NT2/D1 (cell line): ENCODE measurements at regions not wholly inside any gene's neighbourhood (a gene's known extent, or its start where the extent isn't known, plus 50 kb on each side); places are given as distances from the start of the nearest gene placed in this dataset.

Source experiments
- DNase-seq: peaks from one replicate; pipeline ENCODE4 v3.0.0-alpha.2; 2011; ENCODE audit warnings: low read depth, low spot score
- H3K27me3 ChIP-seq: 2 replicates; pipeline ENCODE4 v1.6.0; 2011; ENCODE audit warnings: mild to moderate bottlenecking; ENCODE audit not compliant: insufficient read length, insufficient read depth
- H3K36me3 ChIP-seq: 2 replicates; pipeline ENCODE4 v1.6.1; 2011; ENCODE audit warnings: mild to moderate bottlenecking, low read length, mixed read lengths; ENCODE audit not compliant: insufficient read depth, insufficient read length
- H3K4me1 ChIP-seq: 2 replicates; pipeline ENCODE4 v1.5.1; 2011; ENCODE audit not compliant: insufficient read depth, insufficient read length
- H3K4me3 ChIP-seq: 2 replicates; pipeline ENCODE4 v1.5.1; 2011; ENCODE audit warnings: low read depth; ENCODE audit not compliant: insufficient read length
- H3K9ac ChIP-seq: 2 replicates; pipeline ENCODE4 v1.6.0; 2011; ENCODE audit warnings: low read depth; ENCODE audit not compliant: insufficient read length
- H3K9me3 ChIP-seq: 2 replicates; pipeline ENCODE4 v1.5.1; 2011; ENCODE audit warnings: mild to moderate bottlenecking, low read length; ENCODE audit not compliant: insufficient read depth
- SUZ12 ChIP-seq: IDR thresholded peaks from 2 replicates; pipeline ENCODE4 v1.6.1; 2011; ENCODE audit not compliant: insufficient read length, insufficient read depth; ENCODE audit errors: extremely low read depth
- YY1 ChIP-seq: IDR thresholded peaks from 2 replicates; pipeline ENCODE4 v1.6.1; 2011; ENCODE audit not compliant: insufficient read length, insufficient read depth
- ZNF274 ChIP-seq: IDR thresholded peaks from 2 replicates; pipeline ENCODE4 v1.6.1; 2011; ENCODE audit warnings: mild to moderate bottlenecking, low read depth, low read length

DNA sequence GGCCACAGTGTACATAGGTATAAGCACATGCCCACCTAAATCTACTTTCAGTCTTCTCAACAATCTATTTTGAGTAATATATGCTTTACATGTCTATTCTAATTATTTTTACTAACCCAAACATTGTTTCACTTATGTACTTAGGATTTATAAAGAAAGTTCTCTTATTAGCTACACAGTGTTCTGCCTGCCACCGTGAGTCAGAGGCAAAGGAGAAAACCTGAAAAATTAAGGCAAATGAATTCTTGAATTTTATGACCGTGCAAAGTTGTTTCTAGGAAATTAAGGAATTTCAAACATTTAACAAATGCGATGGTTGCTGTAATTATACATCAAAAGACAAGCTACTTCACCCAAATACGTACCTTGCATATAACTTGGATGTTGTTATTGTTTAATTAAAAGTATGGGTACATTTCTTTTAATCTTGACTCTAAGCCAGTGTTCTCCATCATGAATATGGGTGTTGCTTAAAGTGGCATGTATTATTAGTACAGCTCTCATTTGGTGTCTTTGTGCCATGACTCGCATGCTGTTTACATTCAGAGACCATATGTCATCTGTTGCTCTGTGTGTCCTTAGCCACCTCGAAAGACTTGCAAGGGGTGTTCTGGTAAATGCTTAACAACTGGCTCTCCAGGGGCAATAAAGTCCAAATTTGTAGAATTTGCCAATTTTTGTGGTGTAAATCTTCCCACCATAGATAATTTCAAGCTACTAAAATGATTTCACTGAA lies 154.3 kb upstream of the FN1 start:
- no peaks in the 10 kb centered on the region for H3K4me1 ChIP-seq
- H3K27me3 ChIP-seq: no peaks in the 10 kb centered on the region
- no peak for DNase-seq
- no peak overlapping the region for H3K9ac ChIP-seq
- no peak overlapping the region for H3K4me3 ChIP-seq
- no peaks in the 10 kb centered on the region for H3K9me3 ChIP-seq
- TF ChIP-seq YY1 (no peak), SUZ12 (no peak), ZNF274 (no peak)
- H3K36me3 ChIP-seq: no peaks in the 10 kb centered on the region

DNA sequence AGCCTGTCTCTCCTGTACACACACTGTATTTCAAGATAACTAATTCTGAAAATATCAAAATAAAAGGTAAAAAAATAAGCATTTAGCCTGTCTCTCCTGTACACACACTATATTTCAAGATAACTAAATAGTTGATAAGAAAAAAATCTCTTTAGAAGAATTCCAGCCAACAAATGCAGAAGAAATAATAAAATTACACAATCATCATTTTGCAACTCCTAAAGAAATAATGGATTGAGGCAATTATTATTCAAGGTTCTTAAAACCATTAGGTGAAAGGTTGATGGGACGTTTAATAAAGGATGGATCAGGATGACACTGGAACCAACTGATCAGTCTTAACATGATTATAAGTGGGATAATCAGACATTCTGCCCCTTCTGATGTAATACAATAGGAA lies 148.0 kb upstream of the FN1 start:
- DNase-seq: no peak
- Histone ChIP-seq H3K4me1 (no peaks in the 10 kb centered on the region), H3K9me3 (no peaks in the 10 kb centered on the region), H3K27me3 (no peaks in the 10 kb centered on the region), H3K4me3 (no peak overlapping the region), H3K9ac (no peak overlapping the region), H3K36me3 (no peaks in the 10 kb centered on the region)
- no peak for TF ChIP-seq SUZ12
- no peak for TF ChIP-seq ZNF274
- no peak for TF ChIP-seq YY1

DNA sequence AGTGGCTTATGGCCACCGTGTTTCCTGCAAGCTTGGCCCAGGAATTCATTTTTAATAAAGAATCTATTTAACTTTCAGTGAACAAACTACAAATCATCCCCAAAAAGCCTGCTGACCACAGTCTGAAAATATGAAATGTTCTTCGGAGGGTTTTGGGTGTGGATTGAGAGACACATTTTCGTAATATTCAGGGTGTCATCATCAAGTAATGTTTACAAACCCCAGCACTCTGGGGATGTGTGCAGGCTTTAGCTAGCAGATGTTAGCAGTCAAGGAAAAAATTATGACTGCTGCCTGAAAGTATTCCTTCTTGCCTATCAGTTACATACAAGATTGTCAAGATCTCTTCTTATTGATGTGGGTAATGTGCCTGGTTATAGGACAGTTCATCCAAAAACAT lies 143.9 kb upstream of the FN1 start:
- Histone ChIP-seq H3K27me3 (no peaks in the 10 kb centered on the region), H3K4me3 (no peak overlapping the region), H3K36me3 (no peaks in the 10 kb centered on the region), H3K4me1 (no peaks in the 10 kb centered on the region), H3K9me3 (no peaks in the 10 kb centered on the region), H3K9ac (no peak overlapping the region)
- DNase-seq: no peak
- no peak for TF ChIP-seq YY1
- TF ChIP-seq ZNF274: no peak
- TF ChIP-seq SUZ12: no peak

DNA sequence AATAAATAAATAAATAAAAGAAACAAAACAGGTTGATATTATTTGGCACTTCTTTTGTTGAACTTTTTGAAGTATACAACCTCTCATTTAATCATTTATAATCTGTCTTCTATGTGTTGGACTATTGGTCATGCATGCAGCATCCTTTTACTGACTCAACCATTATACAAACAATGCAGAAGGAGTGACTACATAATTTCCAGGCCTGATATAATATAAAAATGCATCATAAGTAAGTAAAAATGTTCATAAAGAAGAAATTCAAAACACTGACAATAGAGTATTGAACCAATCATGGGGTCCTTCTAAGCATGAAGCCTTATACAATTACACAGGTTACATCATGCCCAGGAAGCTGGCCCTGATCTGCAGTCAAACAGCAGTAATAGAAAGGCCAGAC lies 141.5 kb upstream of the FN1 start:
- Histone ChIP-seq H3K9ac (no peak overlapping the region), H3K4me1 (no peaks in the 10 kb centered on the region), H3K9me3 (no peaks in the 10 kb centered on the region), H3K27me3 (no peaks in the 10 kb centered on the region), H3K4me3 (no peak overlapping the region), H3K36me3 (no peaks in the 10 kb centered on the region)
- TF ChIP-seq ZNF274 (no peak), SUZ12 (no peak), YY1 (no peak)
- no peak for DNase-seq

DNA sequence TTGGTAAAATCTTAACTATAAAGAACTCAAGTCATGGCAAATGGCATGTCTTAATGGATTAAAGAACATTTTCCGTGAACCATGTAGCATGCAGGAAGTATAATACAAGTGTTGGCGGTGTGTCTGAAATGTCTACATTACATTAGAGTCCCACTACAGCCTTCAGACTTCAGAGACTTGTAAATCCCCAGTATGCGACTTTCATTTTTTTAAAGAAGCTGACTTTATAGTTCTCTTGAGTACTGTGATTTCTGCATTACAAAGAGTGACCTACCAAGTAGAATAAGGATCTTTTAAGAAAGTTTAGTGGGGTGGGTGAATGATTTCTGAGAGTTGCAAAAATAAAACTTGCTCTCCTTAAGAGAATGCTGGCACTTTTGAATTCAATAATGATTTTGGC lies 140.7 kb upstream of the FN1 start:
- H3K4me3 ChIP-seq: no peak overlapping the region
- DNase-seq: peak; percentile 6
- no peak overlapping the region for H3K9ac ChIP-seq
- no peak for TF ChIP-seq YY1
- TF ChIP-seq ZNF274: no peak
- TF ChIP-seq SUZ12: no peak
- H3K36me3 ChIP-seq: no peaks in the 10 kb centered on the region
- H3K27me3 ChIP-seq: no peaks in the 10 kb centered on the region
- no peaks in the 10 kb centered on the region for H3K4me1 ChIP-seq
- H3K9me3 ChIP-seq: no peaks in the 10 kb centered on the region

DNA sequence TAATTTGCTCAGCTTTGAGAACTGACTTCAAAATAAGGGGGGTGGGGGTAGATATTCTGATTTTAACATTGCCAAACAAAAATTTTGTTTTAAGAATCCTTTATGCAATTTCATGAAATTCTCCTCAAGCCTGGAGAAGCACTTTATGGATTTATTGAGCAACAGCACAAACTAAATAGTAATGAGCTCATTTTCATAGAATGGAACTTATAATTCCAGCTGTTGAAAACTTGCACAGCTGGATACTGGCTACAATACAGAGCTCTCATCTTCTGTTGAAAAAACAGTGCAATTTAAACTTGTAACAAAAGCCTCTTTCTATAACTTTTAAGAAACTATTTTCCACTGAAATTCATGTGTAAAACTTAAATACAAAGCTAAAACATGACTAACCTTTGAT lies 137.6 kb upstream of the FN1 start:
- no peaks in the 10 kb centered on the region for H3K27me3 ChIP-seq
- DNase-seq: no peak
- H3K36me3 ChIP-seq: no peaks in the 10 kb centered on the region
- H3K4me3 ChIP-seq: no peak overlapping the region
- H3K9ac ChIP-seq: no peak overlapping the region
- H3K9me3 ChIP-seq: no peaks in the 10 kb centered on the region
- TF ChIP-seq ZNF274 (no peak), SUZ12 (no peak), YY1 (no peak)
- H3K4me1 ChIP-seq: no peaks in the 10 kb centered on the region

DNA sequence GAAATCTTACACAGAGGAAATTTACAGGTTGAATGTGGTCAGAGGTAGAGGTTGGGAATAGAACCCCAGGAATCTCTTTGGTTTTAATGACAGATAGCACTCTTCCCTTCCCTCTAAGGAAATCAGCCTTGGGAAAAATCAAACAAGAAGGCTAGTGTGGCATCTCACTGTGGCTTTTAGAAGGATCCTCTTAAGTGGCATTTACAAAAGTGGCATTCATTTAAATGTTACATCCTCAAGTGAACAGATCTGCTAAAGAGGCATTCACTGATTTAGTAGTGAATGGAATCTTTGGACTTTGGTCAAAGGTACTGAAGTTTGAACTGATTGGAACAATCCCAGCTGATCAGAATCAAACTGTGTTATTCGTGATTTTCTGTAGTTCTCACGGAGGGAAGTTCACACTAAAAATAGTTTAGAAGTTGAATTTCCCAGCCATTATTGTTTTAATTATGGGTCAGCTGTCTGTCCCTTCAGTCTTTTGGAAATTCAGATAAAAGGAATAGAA lies 136.5 kb upstream of the FN1 start:
- Histone ChIP-seq H3K9me3 (no peaks in the 10 kb centered on the region), H3K4me1 (no peaks in the 10 kb centered on the region), H3K27me3 (no peaks in the 10 kb centered on the region), H3K4me3 (no peak overlapping the region), H3K36me3 (no peaks in the 10 kb centered on the region), H3K9ac (no peak overlapping the region)
- DNase-seq: no peak
- TF ChIP-seq YY1 (no peak), SUZ12 (no peak), ZNF274 (no peak)

DNA sequence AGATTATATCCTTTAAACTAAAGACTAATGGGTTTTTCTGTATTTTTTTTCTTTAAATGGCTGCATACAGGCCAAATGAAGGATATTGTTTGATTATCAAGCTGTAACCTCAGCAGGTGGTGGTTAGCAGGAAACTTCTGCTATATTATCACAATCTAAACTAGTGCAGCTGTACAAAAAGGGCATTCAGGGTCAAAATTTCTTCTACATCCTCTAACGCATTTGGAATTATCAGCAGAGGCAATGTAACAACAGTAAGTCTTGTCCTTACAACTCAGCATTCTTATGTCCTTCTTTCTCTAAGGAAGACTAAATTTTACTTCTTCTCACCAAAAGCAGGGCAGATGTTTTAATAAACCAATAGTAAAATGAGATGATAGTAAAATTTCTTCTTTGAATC lies 135.8 kb upstream of the FN1 start:
- H3K4me3 ChIP-seq: no peak overlapping the region
- no peak overlapping the region for H3K9ac ChIP-seq
- H3K27me3 ChIP-seq: no peaks in the 10 kb centered on the region
- DNase-seq: no peak
- no peaks in the 10 kb centered on the region for H3K4me1 ChIP-seq
- no peaks in the 10 kb centered on the region for H3K9me3 ChIP-seq
- TF ChIP-seq ZNF274 (no peak), SUZ12 (no peak), YY1 (no peak)
- no peaks in the 10 kb centered on the region for H3K36me3 ChIP-seq
